Calu3 (cell line): ENCODE measurements at regions not wholly inside any gene's neighbourhood (a gene's known extent, or its start where the extent isn't known, plus 50 kb on each side); places are given as distances from the start of the nearest gene placed in this dataset.

ENCODE experiments used
- BruUV-seq: library from RNA; stranded (reverse); fragments of 400-500 nt; replicated peaks from 2 replicates; lab custom pipeline; 2021; lab: Mats Ljungman, UMichigan
- CTCF ChIA-PET: fragments of 300-600 bp; sonication (Branson Sonifier 250); formaldehyde crosslinking; loops from one replicate; lab custom pipeline; 2022; ENCODE audit warnings: antibody characterized with exemption; lab: Charles Lee
- DNase-seq: peaks from one replicate; pipeline ENCODE4 v3.0.0; 2022
- H3K27ac Mint-ChIP-seq: one replicate; pipeline ENCODE4 v1.8.0; 2022; ENCODE audit warnings: mixed read lengths; ENCODE audit not compliant: unreplicated experiment
- H3K27me3 Mint-ChIP-seq: one replicate; pipeline ENCODE4 v1.8.0; 2022; ENCODE audit warnings: mixed read lengths; ENCODE audit not compliant: unreplicated experiment
- H3K36me3 Mint-ChIP-seq: one replicate; pipeline ENCODE4 v1.8.0; 2022; ENCODE audit warnings: mild to moderate bottlenecking, moderate library complexity, mixed read lengths; ENCODE audit not compliant: insufficient read depth, unreplicated experiment
- H3K4me1 Mint-ChIP-seq: one replicate; pipeline ENCODE4 v1.8.0; 2022; ENCODE audit warnings: mild to moderate bottlenecking, low read depth, mixed read lengths; ENCODE audit not compliant: unreplicated experiment
- H3K4me3 Mint-ChIP-seq: one replicate; pipeline ENCODE4 v1.8.0; 2022; ENCODE audit warnings: mild to moderate bottlenecking, low read depth, moderate library complexity, mixed read lengths; ENCODE audit not compliant: unreplicated experiment
- H3K9me3 Mint-ChIP-seq: one replicate; pipeline ENCODE4 v1.8.0; 2022; ENCODE audit warnings: low read depth, mixed read lengths; ENCODE audit not compliant: unreplicated experiment
- intact Hi-C: fragments of 100-400 bp; cut with micrococcal nuclease; formaldehyde crosslinking; loops from one replicate; pipeline ENCODE4 v1.10.0; 2022; ENCODE audit not compliant: unreplicated experiment
- TF ChIP-seq, protein P1 (sequence below): fragments of 200-600 bp; IDR thresholded peaks from one replicate; pipeline ENCODE4 v1.8.0; 2022; ENCODE audit warnings: antibody characterized with exemption; ENCODE audit not compliant: unreplicated experiment

- Mint-ChIP-seq H3K4me3 (no peak overlapping the region), H3K9me3 (no peaks in the 10 kb centered on the region), H3K36me3 (no peaks in the 10 kb centered on the region), H3K27me3 (no peaks in the 10 kb centered on the region), H3K4me1 (peaks cover 15% of the 10 kb centered on the region), H3K27ac (no peak overlapping the region)
- no TSS peak for BruUV-seq
- DNase-seq, result no peak
- CTCF ChIA-PET, result no interaction called here
- intact Hi-C loops, result no loop called here
- TF ChIP-seq, protein P1, sequence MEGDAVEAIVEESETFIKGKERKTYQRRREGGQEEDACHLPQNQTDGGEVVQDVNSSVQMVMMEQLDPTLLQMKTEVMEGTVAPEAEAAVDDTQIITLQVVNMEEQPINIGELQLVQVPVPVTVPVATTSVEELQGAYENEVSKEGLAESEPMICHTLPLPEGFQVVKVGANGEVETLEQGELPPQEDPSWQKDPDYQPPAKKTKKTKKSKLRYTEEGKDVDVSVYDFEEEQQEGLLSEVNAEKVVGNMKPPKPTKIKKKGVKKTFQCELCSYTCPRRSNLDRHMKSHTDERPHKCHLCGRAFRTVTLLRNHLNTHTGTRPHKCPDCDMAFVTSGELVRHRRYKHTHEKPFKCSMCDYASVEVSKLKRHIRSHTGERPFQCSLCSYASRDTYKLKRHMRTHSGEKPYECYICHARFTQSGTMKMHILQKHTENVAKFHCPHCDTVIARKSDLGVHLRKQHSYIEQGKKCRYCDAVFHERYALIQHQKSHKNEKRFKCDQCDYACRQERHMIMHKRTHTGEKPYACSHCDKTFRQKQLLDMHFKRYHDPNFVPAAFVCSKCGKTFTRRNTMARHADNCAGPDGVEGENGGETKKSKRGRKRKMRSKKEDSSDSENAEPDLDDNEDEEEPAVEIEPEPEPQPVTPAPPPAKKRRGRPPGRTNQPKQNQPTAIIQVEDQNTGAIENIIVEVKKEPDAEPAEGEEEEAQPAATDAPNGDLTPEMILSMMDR, result no peak
These were observed 207.1 kb upstream of the KYNU start for GRCh38 chr2:142670362-142670761.

GRCh38 chr2:142668420-142668819, 209.0 kb upstream of the KYNU start:
- BruUV-seq, result no TSS peak
- no peaks in the 10 kb centered on the region for H3K27me3 Mint-ChIP-seq
- TF ChIP-seq, protein P1, result no peak
- H3K36me3 Mint-ChIP-seq, result no peaks in the 10 kb centered on the region
- CTCF ChIA-PET, result interaction anchor here (0.5 kb wide), 1 partner anchor 1206 kb away, joined by 4 read pairs; no protein-coding TSS in a partner anchor
- H3K27ac Mint-ChIP-seq, result no peak overlapping the region
- no peaks in the 10 kb centered on the region for H3K9me3 Mint-ChIP-seq
- peaks cover 15% of the 10 kb centered on the region for H3K4me1 Mint-ChIP-seq
- H3K4me3 Mint-ChIP-seq, result no peak overlapping the region
- intact Hi-C loops, result no loop called here
- no peak for DNase-seq

DNA sequence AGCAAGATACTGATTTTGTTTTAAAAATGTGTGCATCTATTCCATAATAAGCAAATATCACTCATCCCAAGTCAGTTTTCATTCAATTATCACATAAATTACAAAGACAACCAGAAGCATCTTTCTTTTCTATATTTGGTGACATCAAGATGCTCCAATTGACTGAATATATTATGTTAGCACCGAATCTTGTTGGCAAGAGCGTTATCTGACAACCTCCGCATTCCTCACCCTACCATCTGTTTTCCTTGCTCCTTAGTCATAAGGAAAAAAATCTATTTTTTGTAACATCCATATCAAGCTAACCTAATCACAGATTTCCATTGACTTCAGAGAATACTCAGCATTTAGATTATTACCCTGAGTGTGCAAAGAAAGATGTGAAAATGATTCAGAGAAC, 212.2 kb upstream of the KYNU start:
- H3K36me3 Mint-ChIP-seq, result no peaks in the 10 kb centered on the region
- peaks cover 15% of the 10 kb centered on the region for H3K4me1 Mint-ChIP-seq
- DNase-seq, result no peak
- H3K9me3 Mint-ChIP-seq, result no peaks in the 10 kb centered on the region
- intact Hi-C loops, result no loop called here
- H3K27ac Mint-ChIP-seq, result no peak overlapping the region
- TF ChIP-seq, protein P1, result no peak
- no peak overlapping the region for H3K4me3 Mint-ChIP-seq
- no peaks in the 10 kb centered on the region for H3K27me3 Mint-ChIP-seq
- CTCF ChIA-PET, result no interaction called here
- BruUV-seq, result no TSS peak

DNA sequence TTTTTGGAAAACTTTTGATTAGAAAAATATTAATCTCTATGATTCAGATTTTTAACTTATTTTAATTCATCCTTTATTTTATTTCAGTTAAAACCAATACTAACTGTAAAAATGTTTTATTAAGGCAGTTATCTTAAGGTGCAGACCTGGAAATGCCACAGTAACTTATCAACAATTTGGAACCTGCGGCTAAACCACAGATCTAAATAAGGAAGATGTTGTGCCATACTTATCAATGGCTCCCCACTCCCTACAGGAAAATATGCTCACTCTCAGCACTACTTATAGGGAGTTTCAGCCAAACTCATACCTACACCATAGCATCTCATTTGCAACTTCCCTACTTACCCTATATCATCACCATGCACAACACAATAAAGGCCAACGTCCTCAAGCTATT, 226.9 kb upstream of the KYNU start:
- BruUV-seq, result no TSS peak
- H3K9me3 Mint-ChIP-seq, result peaks cover 5% of the 10 kb centered on the region
- CTCF ChIA-PET, result no interaction called here
- no peak overlapping the region for H3K4me3 Mint-ChIP-seq
- TF ChIP-seq, protein P1, result no peak
- no peaks in the 10 kb centered on the region for H3K4me1 Mint-ChIP-seq
- H3K36me3 Mint-ChIP-seq, result no peaks in the 10 kb centered on the region
- DNase-seq, result no peak
- no peak overlapping the region for H3K27ac Mint-ChIP-seq
- intact Hi-C loops, result no loop called here
- H3K27me3 Mint-ChIP-seq, result no peaks in the 10 kb centered on the region
